ENCODE measurements at regions not wholly inside any gene's neighbourhood (a gene's known extent, or its start where the extent isn't known, plus 50 kb on each side); places are given as distances from the start of the nearest gene placed in this dataset.

DNA sequence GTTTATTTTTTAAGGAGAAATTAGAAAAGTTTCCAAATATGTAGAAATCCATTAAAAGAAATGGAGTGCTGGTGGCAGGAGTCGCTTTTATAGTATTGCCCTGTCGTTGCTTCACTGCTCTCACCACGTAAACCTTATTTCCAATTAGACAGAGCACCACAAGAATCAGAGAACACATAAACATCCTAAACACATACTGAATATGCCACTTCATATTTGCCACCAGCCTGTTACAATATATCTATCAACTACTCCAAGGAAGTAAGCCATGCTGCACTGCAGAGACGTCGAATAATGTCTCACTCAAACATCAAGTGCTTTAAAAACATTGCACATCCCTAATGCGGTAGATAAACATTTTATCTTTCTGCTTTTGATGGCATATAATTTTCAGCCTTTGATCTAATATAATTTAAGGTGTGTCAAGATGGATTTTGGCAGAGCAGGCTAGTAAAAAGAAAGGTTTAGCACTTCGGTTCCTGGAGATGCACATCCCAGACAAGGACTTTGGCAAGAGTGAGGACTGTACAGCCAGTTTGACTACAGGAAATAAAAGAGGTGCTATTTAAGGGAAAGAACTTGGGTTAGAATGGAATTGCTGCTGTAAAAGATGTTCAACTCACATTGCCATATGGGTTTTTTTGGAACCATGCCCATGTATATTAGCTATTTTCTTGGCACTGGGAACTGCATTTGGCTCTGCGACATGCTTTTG is 932.3 kb downstream of the EFNB2 start:
- no peaks in the 10 kb centered on the region for H3K27me3 ChIP-seq (ENCODE audit: low read depth)
- no peak for ATAC-seq
- no peak for DNase-seq
- intact Hi-C loops (cut with DNase I), result no loop called here
- no peaks in the 10 kb centered on the region for H3K36me3 ChIP-seq
- no peaks in the 10 kb centered on the region for H3K4me1 ChIP-seq
- H3K9me3 ChIP-seq, result no peaks in the 10 kb centered on the region
- no peak overlapping the region for H3K27ac ChIP-seq
- no peak overlapping the region for H3K4me3 ChIP-seq
- TF ChIP-seq, protein P1, sequence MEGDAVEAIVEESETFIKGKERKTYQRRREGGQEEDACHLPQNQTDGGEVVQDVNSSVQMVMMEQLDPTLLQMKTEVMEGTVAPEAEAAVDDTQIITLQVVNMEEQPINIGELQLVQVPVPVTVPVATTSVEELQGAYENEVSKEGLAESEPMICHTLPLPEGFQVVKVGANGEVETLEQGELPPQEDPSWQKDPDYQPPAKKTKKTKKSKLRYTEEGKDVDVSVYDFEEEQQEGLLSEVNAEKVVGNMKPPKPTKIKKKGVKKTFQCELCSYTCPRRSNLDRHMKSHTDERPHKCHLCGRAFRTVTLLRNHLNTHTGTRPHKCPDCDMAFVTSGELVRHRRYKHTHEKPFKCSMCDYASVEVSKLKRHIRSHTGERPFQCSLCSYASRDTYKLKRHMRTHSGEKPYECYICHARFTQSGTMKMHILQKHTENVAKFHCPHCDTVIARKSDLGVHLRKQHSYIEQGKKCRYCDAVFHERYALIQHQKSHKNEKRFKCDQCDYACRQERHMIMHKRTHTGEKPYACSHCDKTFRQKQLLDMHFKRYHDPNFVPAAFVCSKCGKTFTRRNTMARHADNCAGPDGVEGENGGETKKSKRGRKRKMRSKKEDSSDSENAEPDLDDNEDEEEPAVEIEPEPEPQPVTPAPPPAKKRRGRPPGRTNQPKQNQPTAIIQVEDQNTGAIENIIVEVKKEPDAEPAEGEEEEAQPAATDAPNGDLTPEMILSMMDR (IDR thresholded peaks at IDR 0.05), result no peak

DNA sequence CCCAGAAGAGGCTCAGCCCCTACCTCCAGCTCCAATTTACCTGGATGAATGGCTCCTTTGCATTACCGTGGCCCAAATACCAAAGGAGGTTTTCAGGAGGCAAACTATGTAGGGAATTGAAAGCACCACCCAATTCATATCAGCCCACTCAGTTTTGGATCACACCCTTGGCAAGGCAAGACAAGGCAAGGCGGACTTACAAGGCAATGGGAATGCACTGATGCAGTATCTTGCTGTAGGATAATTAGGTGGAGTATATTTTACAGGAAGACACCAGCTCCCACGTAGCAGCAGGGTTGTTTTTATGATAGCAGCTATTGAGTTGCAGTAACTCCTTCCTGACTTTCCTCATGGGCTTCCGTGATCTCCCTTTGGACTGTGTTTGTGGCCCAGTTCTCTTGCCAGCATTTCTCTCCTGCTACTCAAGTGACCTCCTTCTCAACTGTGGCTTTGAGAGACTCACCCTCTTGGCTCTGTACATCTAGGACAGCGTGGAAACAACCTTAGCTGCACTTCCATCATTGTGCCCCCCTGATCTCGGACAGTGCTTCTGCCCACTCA is 935.9 kb downstream of the EFNB2 start:
- intact Hi-C loops (cut with DNase I), result no loop called here

DNA sequence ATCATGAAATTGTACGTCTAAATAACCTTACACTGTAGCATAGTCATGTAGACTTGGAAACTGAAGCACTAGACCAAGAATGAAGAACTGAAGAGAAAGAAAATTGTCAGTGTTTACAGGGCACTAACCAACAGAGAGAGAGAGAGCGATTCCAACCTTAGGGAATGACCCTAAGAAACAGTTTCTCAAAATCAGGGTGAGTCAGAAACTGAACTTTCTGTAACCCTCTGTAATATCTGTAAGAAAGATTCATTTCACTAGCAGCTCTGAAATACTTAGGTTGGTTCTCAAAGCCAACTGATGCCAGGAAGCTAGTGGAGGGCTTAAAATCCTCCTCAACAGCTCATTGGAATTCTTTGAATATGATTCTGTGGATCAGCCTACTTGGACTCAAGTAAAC is 936.9 kb downstream of the EFNB2 start:
- intact Hi-C loops (cut with DNase I), result no loop called here
- no peaks in the 10 kb centered on the region for H3K9me3 ChIP-seq
- DNase-seq (no peak), ATAC-seq (no peak)
- no peaks in the 10 kb centered on the region for H3K4me1 ChIP-seq
- H3K36me3 ChIP-seq, result no peaks in the 10 kb centered on the region
- H3K4me3 ChIP-seq, result no peak overlapping the region
- TF ChIP-seq, protein P1 (IDR thresholded peaks at IDR 0.05), result no peak
- H3K27me3 ChIP-seq (ENCODE audit: low read depth), result no peaks in the 10 kb centered on the region
- H3K27ac ChIP-seq, result no peak overlapping the region

More for the DNA sequence above, 935.9 kb downstream of the EFNB2 start:
- Histone ChIP-seq H3K36me3 (no peaks in the 10 kb centered on the region), H3K4me3 (no peak overlapping the region), H3K9me3 (no peaks in the 10 kb centered on the region), H3K27me3 (ENCODE audit: low read depth) (no peaks in the 10 kb centered on the region), H3K4me1 (no peaks in the 10 kb centered on the region), H3K27ac (no peak overlapping the region)
- TF ChIP-seq, protein P1 (IDR thresholded peaks at IDR 0.05), result no peak
- no peak for ATAC-seq
- DNase-seq, result no peak

DNA sequence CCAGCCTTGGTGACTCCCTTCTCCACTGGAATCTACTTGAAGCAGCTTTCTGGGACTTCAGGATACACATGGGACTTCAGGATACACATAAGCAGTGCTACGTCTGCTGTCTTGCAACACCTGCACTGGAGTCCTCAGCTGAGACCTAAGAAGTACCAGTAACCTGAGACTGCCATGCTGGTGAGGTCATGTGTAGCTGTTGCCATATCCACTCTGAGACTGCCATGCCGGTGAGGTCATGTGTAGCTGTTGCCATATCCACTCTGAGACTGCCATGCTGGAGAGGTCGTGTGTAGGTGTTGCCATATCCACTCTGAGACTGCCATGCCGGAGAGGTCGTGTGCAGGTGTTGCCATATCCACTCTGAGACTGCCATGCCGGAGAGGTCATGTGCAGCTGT is 937.9 kb downstream of the EFNB2 start:
- H3K9me3 ChIP-seq, result no peaks in the 10 kb centered on the region

DNA sequence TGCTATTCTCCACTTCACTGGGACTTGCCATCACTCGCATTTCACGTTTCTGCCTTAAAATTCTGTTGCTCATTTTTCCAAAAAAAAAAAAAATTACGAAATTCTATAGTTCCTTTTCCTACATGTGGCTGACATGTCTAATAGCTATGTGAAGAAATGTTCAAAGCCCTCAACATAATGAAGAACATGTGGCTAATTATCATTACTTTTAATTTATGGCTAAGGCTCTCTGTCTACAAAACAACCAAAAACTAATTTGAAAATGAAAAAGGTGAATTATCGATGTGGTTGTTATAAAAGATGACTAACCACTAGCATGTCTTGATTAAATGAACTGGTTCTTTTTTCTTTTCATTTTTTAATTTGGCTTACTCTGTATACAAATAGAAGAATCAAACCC is 940.0 kb downstream of the EFNB2 start:
- Histone ChIP-seq H3K9me3 (no peaks in the 10 kb centered on the region), H3K4me1 (no peaks in the 10 kb centered on the region), H3K27me3 (ENCODE audit: low read depth) (no peaks in the 10 kb centered on the region), H3K27ac (no peak overlapping the region), H3K36me3 (no peaks in the 10 kb centered on the region), H3K4me3 (no peak overlapping the region)
- ATAC-seq, result no peak
- intact Hi-C loops (cut with DNase I), result no loop called here
- TF ChIP-seq, protein P1 (IDR thresholded peaks at IDR 0.05), result no peak
- no peak for DNase-seq

More for the DNA sequence above, 937.9 kb downstream of the EFNB2 start:
- no peak for DNase-seq
- intact Hi-C loops (cut with DNase I), result no loop called here
- no peaks in the 10 kb centered on the region for H3K27me3 ChIP-seq (ENCODE audit: low read depth)
- ATAC-seq, result no peak
- no peak overlapping the region for H3K4me3 ChIP-seq
- no peaks in the 10 kb centered on the region for H3K4me1 ChIP-seq
- no peaks in the 10 kb centered on the region for H3K36me3 ChIP-seq
- H3K27ac ChIP-seq, result no peak overlapping the region
- TF ChIP-seq, protein P1 (IDR thresholded peaks at IDR 0.05), result no peak
